ENCODE measurements at regions not wholly inside any gene's neighbourhood (a gene's known extent, or its start where the extent isn't known, plus 50 kb on each side); places are given as distances from the start of the nearest gene placed in this dataset.

DNA sequence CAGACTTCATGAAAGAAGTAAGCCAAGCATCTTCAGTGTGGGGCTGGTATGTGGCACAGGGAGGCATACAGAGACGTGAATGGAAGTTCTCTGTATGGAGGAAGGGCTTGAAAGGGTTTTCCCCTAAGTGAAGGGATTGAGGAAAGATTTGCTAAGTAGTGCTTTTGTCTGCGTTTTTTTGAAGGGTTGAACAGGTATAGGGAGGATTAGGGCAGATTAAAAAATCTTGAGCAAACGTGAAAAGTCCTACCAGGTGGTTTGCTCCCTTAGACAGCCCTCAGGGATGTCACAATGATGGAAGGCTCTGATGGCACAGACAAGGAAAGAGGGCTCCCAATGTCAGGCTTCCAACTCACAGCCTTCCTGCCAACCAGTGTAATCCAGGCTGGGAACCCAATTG is 181.7 kb upstream of the TAB2 start:
- no peaks in the 10 kb centered on the region for H3K4me1 ChIP-seq (ENCODE audit: control insufficient read depth, extremely low read depth, insufficient read depth, low read length)
- H4K20me1 ChIP-seq (ENCODE audit: control insufficient read depth, extremely low read depth, insufficient read depth, low read length): no peaks in the 10 kb centered on the region
- TF ChIP-seq, protein P1, sequence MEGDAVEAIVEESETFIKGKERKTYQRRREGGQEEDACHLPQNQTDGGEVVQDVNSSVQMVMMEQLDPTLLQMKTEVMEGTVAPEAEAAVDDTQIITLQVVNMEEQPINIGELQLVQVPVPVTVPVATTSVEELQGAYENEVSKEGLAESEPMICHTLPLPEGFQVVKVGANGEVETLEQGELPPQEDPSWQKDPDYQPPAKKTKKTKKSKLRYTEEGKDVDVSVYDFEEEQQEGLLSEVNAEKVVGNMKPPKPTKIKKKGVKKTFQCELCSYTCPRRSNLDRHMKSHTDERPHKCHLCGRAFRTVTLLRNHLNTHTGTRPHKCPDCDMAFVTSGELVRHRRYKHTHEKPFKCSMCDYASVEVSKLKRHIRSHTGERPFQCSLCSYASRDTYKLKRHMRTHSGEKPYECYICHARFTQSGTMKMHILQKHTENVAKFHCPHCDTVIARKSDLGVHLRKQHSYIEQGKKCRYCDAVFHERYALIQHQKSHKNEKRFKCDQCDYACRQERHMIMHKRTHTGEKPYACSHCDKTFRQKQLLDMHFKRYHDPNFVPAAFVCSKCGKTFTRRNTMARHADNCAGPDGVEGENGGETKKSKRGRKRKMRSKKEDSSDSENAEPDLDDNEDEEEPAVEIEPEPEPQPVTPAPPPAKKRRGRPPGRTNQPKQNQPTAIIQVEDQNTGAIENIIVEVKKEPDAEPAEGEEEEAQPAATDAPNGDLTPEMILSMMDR (optimal IDR thresholded peaks at IDR 0.05 in 1 of 3, IDR thresholded peaks at IDR 0.05 in 1 of 3, conservative IDR thresholded peaks at IDR 0.05 in 1 of 3; ENCODE audit: extremely low read depth in 1 of 3, insufficient read depth in 2 of 3, low read length in 3 of 3): no peak
- no peak for TF ChIP-seq EZH2 (IDR thresholded peaks at IDR 0.05; ENCODE audit: low read length)
- no peak overlapping the region for H2AFZ ChIP-seq (ENCODE audit: control insufficient read depth, low read length)
- peaks cover 3% of the 10 kb centered on the region for H3K9me1 ChIP-seq (ENCODE audit: control insufficient read depth, extremely low read depth, insufficient read depth, low read length)
- FAIRE-seq (no peak), DNase-seq (ENCODE audit: low read depth, low spot score) (no peak)
- dilution Hi-C loops (cut with MboI; ENCODE audit: extremely low pct_ligation_motif_present, low sequenced_read_pairs): no loop called here
- no peaks in the 10 kb centered on the region for H3K79me2 ChIP-seq (ENCODE audit: control insufficient read depth, insufficient read depth, low read length)
- no peaks in the 10 kb centered on the region for H3K36me3 ChIP-seq (ENCODE audit: control insufficient read depth in 2 of 2, extremely low read depth in 1 of 2, insufficient read depth in 2 of 2, low read length in 2 of 2)
- no peak overlapping the region for H3K4me3 ChIP-seq (ENCODE audit: control insufficient read depth in 2 of 3, extremely low read depth in 1 of 3, insufficient read depth in 2 of 3, low read depth in 1 of 3, low read length in 3 of 3)
- H3K9ac ChIP-seq (ENCODE audit: control insufficient read depth, extremely low read depth, insufficient read depth, low read length): no peak overlapping the region
- H3K27ac ChIP-seq (ENCODE audit: control insufficient read depth, insufficient read depth, low read length): no peak overlapping the region
- H3K9me3 ChIP-seq (ENCODE audit: control insufficient read depth, low read depth, low read length): no peaks in the 10 kb centered on the region
- peaks cover 10% of the 10 kb centered on the region for H3K27me3 ChIP-seq (ENCODE audit: control insufficient read depth, extremely low read depth, insufficient read depth, low read length)
- no peak overlapping the region for H3K4me2 ChIP-seq (ENCODE audit: control insufficient read depth, extremely low read depth, insufficient read depth, low read depth, low read length)

DNA sequence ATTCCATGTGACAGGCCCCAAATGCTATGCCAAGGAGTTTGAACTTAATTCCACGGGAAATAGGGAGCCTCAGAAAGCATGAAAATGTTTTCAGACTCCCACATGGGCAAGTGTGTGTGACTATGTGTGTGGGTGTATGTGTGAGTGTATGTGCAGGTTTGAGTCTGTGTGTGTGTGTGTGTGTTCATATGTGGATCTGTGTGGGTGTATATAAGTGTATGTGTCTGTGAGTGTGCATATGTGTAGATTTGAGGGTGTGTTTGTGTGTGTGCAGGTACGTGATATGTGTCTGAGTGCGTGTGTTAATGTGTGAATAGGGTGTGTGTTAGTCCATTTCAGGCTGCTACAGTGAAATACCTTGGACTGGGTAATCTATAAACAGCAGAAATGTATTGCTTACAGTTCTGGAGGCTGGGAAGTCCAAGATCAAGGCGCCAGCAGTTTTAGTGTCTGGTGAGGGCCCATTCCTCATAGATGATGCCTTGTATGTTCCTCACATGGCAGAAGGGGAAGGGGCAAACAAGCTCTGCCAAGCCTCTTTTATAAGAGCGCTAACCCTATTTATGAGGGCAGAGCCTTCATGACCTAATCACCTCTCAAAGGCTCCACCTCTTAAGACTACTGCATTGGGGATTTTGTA is 181.1 kb upstream of the TAB2 start:
- dilution Hi-C loops (cut with MboI; ENCODE audit: extremely low pct_ligation_motif_present, low sequenced_read_pairs): no loop called here
- TF ChIP-seq, protein P1 (optimal IDR thresholded peaks at IDR 0.05 in 1 of 3, IDR thresholded peaks at IDR 0.05 in 1 of 3, conservative IDR thresholded peaks at IDR 0.05 in 1 of 3; ENCODE audit: extremely low read depth in 1 of 3, insufficient read depth in 2 of 3, low read length in 3 of 3): no peak
- no peak for TF ChIP-seq EZH2 (IDR thresholded peaks at IDR 0.05; ENCODE audit: low read length)
- Histone ChIP-seq H3K36me3 (ENCODE audit: control insufficient read depth in 2 of 2, extremely low read depth in 1 of 2, insufficient read depth in 2 of 2, low read length in 2 of 2) (no peaks in the 10 kb centered on the region), H3K27ac (ENCODE audit: control insufficient read depth, insufficient read depth, low read length) (no peak overlapping the region), H3K4me1 (ENCODE audit: control insufficient read depth, extremely low read depth, insufficient read depth, low read length) (no peaks in the 10 kb centered on the region), H3K79me2 (ENCODE audit: control insufficient read depth, insufficient read depth, low read length) (no peaks in the 10 kb centered on the region), H3K27me3 (ENCODE audit: control insufficient read depth, extremely low read depth, insufficient read depth, low read length) (peaks cover 10% of the 10 kb centered on the region), H3K4me2 (ENCODE audit: control insufficient read depth, extremely low read depth, insufficient read depth, low read depth, low read length) (no peak overlapping the region), H3K9me1 (ENCODE audit: control insufficient read depth, extremely low read depth, insufficient read depth, low read length) (peaks cover 3% of the 10 kb centered on the region), H3K9me3 (ENCODE audit: control insufficient read depth, low read depth, low read length) (no peaks in the 10 kb centered on the region), H4K20me1 (ENCODE audit: control insufficient read depth, extremely low read depth, insufficient read depth, low read length) (no peaks in the 10 kb centered on the region), H2AFZ (ENCODE audit: control insufficient read depth, low read length) (no peak overlapping the region), H3K9ac (ENCODE audit: control insufficient read depth, extremely low read depth, insufficient read depth, low read length) (no peak overlapping the region), H3K4me3 (ENCODE audit: control insufficient read depth in 2 of 3, extremely low read depth in 1 of 3, insufficient read depth in 2 of 3, low read depth in 1 of 3, low read length in 3 of 3) (no peak overlapping the region)
- DNase-seq (ENCODE audit: low read depth, low spot score) (no peak), FAIRE-seq (no peak)

Data from keratinocyte (primary cell).